Kidney epithelial cell (primary cell): ENCODE measurements at regions not wholly inside any gene's neighbourhood (a gene's known extent, or its start where the extent isn't known, plus 50 kb on each side); places are given as distances from the start of the nearest gene placed in this dataset.

ENCODE experiments used
- DNase-seq: peaks from one replicate; pipeline ENCODE4 v3.0.0-alpha.2; 2010; ENCODE audit warnings: low read depth
- H3K27me3 ChIP-seq: 2 replicates; pipeline ENCODE4 v1.6.0; 2011; ENCODE audit warnings: low read length; ENCODE audit not compliant: control insufficient read depth, insufficient read depth
- H3K36me3 ChIP-seq: 2 replicates; pipeline ENCODE4 v1.5.1; 2011; ENCODE audit warnings: low read length; ENCODE audit not compliant: control insufficient read depth, insufficient read depth
- H3K4me3 ChIP-seq: 2 replicates; pipeline ENCODE4 v1.5.1; 2011; ENCODE audit warnings: low read depth, mild to moderate bottlenecking, control low read depth, low read length
- TF ChIP-seq, protein P1 (sequence below): IDR thresholded peaks from 2 replicates; pipeline ENCODE4 v1.5.1; 2011; ENCODE audit warnings: mild to moderate bottlenecking, moderate library complexity, low read length, control low read depth, inconsistent platforms; ENCODE audit not compliant: insufficient read depth, poor library complexity, severe bottlenecking

- Histone ChIP-seq H3K36me3 (no peaks in the 10 kb centered on the region), H3K27me3 (no peaks in the 10 kb centered on the region), H3K4me3 (no peak overlapping the region)
- TF ChIP-seq, protein P1, sequence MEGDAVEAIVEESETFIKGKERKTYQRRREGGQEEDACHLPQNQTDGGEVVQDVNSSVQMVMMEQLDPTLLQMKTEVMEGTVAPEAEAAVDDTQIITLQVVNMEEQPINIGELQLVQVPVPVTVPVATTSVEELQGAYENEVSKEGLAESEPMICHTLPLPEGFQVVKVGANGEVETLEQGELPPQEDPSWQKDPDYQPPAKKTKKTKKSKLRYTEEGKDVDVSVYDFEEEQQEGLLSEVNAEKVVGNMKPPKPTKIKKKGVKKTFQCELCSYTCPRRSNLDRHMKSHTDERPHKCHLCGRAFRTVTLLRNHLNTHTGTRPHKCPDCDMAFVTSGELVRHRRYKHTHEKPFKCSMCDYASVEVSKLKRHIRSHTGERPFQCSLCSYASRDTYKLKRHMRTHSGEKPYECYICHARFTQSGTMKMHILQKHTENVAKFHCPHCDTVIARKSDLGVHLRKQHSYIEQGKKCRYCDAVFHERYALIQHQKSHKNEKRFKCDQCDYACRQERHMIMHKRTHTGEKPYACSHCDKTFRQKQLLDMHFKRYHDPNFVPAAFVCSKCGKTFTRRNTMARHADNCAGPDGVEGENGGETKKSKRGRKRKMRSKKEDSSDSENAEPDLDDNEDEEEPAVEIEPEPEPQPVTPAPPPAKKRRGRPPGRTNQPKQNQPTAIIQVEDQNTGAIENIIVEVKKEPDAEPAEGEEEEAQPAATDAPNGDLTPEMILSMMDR: no peak
- no peak for DNase-seq
Measured at GRCh38 chr5:161201558-161201957, 345.0 kb downstream of the GABRB2 start.

- H3K27me3 ChIP-seq: no peaks in the 10 kb centered on the region
- TF ChIP-seq, protein P1: no peak
- no peaks in the 10 kb centered on the region for H3K36me3 ChIP-seq
- DNase-seq: peak; percentile 16
- no peak overlapping the region for H3K4me3 ChIP-seq
Measured at GRCh38 chr5:161190778-161191177, 338.8 kb upstream of the ATP10B start.

DNA sequence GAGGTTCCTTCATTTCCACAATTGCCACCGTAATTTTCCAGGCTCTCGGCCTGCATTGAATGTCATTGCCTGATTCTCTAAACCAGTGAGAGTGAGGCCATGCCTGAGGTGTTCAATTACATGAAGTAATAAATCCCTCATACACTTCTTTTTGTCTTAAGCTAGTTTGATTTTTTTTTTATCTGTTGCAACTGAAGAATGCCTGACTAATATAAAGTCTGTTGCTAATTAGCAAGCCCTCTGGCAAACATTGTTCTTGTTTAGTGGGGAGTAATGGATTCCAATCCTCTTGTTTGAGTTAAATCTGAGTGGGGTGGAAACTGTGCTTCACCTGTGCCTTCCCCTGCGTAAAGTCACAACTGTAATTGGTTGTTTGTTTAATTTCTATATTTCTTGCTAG, 338.1 kb upstream of the ATP10B start:
- Histone ChIP-seq H3K4me3 (no peak overlapping the region), H3K27me3 (no peaks in the 10 kb centered on the region), H3K36me3 (no peaks in the 10 kb centered on the region)
- no peak for DNase-seq
- TF ChIP-seq, protein P1: no peak

GRCh38 chr5:161189452-161189851, 337.4 kb upstream of the ATP10B start:
- no peak overlapping the region for H3K4me3 ChIP-seq
- TF ChIP-seq, protein P1: no peak
- DNase-seq: no peak
- no peaks in the 10 kb centered on the region for H3K27me3 ChIP-seq
- no peaks in the 10 kb centered on the region for H3K36me3 ChIP-seq

DNA sequence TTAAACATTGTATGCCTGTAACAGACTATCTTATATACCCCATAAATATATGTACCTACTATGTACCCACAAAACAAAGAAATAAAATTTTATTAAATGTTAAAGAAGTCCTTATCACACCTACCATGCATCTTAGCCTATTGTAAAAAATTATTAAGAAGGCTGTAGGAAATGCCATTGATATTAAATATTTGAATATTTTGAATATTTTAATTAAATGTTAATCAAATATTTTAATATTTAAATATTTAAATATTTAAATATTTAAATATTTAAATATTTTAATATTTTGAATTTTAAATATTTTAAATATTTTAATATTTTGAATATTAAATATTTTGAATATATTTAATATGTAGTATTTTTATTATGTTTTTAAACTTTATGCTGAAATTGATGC, 331.5 kb upstream of the ATP10B start:
- DNase-seq: no peak
- TF ChIP-seq, protein P1: no peak

GRCh38 chr5:161176221-161176620, 324.2 kb upstream of the ATP10B start:
- Histone ChIP-seq H3K4me3 (no peak overlapping the region), H3K36me3 (no peaks in the 10 kb centered on the region), H3K27me3 (no peaks in the 10 kb centered on the region)
- TF ChIP-seq, protein P1: no peak
- no peak for DNase-seq

More for the DNA sequence above, 331.5 kb upstream of the ATP10B start:
- Histone ChIP-seq H3K4me3 (no peak overlapping the region), H3K36me3 (no peaks in the 10 kb centered on the region), H3K27me3 (no peaks in the 10 kb centered on the region)
